H9 (cell line): ENCODE measurements at regions not wholly inside any gene's neighbourhood (a gene's known extent, or its start where the extent isn't known, plus 50 kb on each side); places are given as distances from the start of the nearest gene placed in this dataset.

Source experiments
- DNase-seq: peaks from one replicate; pipeline ENCODE4 v3.0.0-alpha.2; 2017
- H2AFZ ChIP-seq: one replicate; pipeline ENCODE4 v1.6.1; 2013; ENCODE audit warnings: mild to moderate bottlenecking, low read length, control low read depth, moderate library complexity
- H2AK5ac ChIP-seq: 2 replicates; pipeline ENCODE4 v1.6.1; 2013; ENCODE audit warnings: low read length, control low read depth, mixed read lengths; ENCODE audit not compliant: insufficient read length
- H2BK120ac ChIP-seq: one replicate; pipeline ENCODE4 v1.6.1; 2013; ENCODE audit warnings: low read depth, mild to moderate bottlenecking, low read length, control low read depth, inconsistent platforms; ENCODE audit not compliant: poor library complexity, severe bottlenecking
- H2BK12ac ChIP-seq: 2 replicates; pipeline ENCODE4 v1.6.1; 2013; ENCODE audit warnings: low read length, control low read depth, mixed read lengths, low read depth; ENCODE audit not compliant: insufficient read length
- H2BK15ac ChIP-seq: 2 replicates; pipeline ENCODE4 v1.6.1; 2013; ENCODE audit warnings: low read depth, low read length, control low read depth
- H2BK20ac ChIP-seq: one replicate; pipeline ENCODE4 v1.6.1; 2013; ENCODE audit warnings: low read depth, mild to moderate bottlenecking, low read length, control low read depth, inconsistent platforms; ENCODE audit not compliant: poor library complexity, severe bottlenecking
- H2BK5ac ChIP-seq: 2 replicates; pipeline ENCODE4 v1.6.1; 2013; ENCODE audit warnings: low read length, control low read depth, mixed read lengths; ENCODE audit not compliant: insufficient read length
- H3K14ac ChIP-seq: 2 replicates; pipeline ENCODE4 v1.6.1; 2013; ENCODE audit warnings: low read length, control low read depth; ENCODE audit not compliant: insufficient read depth
- H3K18ac ChIP-seq: 2 replicates; pipeline ENCODE4 v1.6.1; 2013; ENCODE audit warnings: low read depth, mild to moderate bottlenecking, mixed read lengths, low read length, control low read depth; ENCODE audit not compliant: insufficient read length
- H3K23ac ChIP-seq: 2 replicates; pipeline ENCODE4 v1.6.1; 2013; ENCODE audit warnings: low read length, control low read depth, mixed read lengths, low read depth; ENCODE audit not compliant: insufficient read length
- H3K23me2 ChIP-seq: 2 replicates; pipeline ENCODE4 v1.6.1; 2013; ENCODE audit warnings: low read depth, mild to moderate bottlenecking, mixed read lengths, low read length, control low read depth; ENCODE audit not compliant: insufficient read length, poor library complexity, severe bottlenecking
- H3K27ac ChIP-seq: 2 replicates; pipeline ENCODE4 v1.5.1; 2013; ENCODE audit warnings: low read length, control low read depth, mixed read lengths, low read depth; ENCODE audit not compliant: insufficient read length
- H3K27me3 ChIP-seq: 2 replicates; pipeline ENCODE4 v1.6.1; 2013; ENCODE audit warnings: low read length, control low read depth, inconsistent platforms; ENCODE audit not compliant: insufficient read depth
- H3K4ac ChIP-seq: 2 replicates; pipeline ENCODE4 v1.6.1; 2013; ENCODE audit warnings: low read depth, mild to moderate bottlenecking, control low read depth, inconsistent platforms, low read length, moderate library complexity
- H3K4me1 ChIP-seq: 2 replicates; pipeline ENCODE4 v1.6.1; 2013; ENCODE audit warnings: low read length, control low read depth, inconsistent platforms; ENCODE audit not compliant: insufficient read depth
- H3K4me2 ChIP-seq: 2 replicates; pipeline ENCODE4 v1.6.1; 2013; ENCODE audit warnings: low read length, control low read depth, mixed read lengths; ENCODE audit not compliant: insufficient read length, insufficient read depth
- H3K56ac ChIP-seq: 2 replicates; pipeline ENCODE4 v1.6.1; 2013; ENCODE audit warnings: low read depth, mild to moderate bottlenecking, mixed read lengths, low read length, control low read depth; ENCODE audit not compliant: insufficient read length
- H3K79me1 ChIP-seq: 2 replicates; pipeline ENCODE4 v1.6.1; 2013; ENCODE audit warnings: low read depth, mild to moderate bottlenecking, moderate library complexity, low read length, control low read depth, inconsistent platforms; ENCODE audit not compliant: insufficient read depth, poor library complexity, severe bottlenecking
- H3K79me2 ChIP-seq: 2 replicates; pipeline ENCODE4 v1.6.1; 2013; ENCODE audit warnings: low read length, control low read depth, inconsistent platforms; ENCODE audit not compliant: insufficient read depth
- H3K9ac ChIP-seq: 2 replicates; pipeline ENCODE4 v1.6.1; 2013; ENCODE audit warnings: low read length, control low read depth, mixed read lengths; ENCODE audit not compliant: insufficient read length; ENCODE audit errors: extremely low read depth
- H3K9me3 ChIP-seq: one replicate; pipeline ENCODE4 v1.6.1; 2013; ENCODE audit warnings: low read depth, low read length, inconsistent platforms; ENCODE audit not compliant: control insufficient read depth
- H3T11ph ChIP-seq: one replicate; pipeline ENCODE4 v1.6.1; 2013; ENCODE audit warnings: mild to moderate bottlenecking, low read length, control low read depth, inconsistent platforms
- H4K20me1 ChIP-seq: one replicate; pipeline ENCODE4 v1.6.1; 2013; ENCODE audit not compliant: control insufficient read depth, insufficient read length, insufficient read depth
- H4K5ac ChIP-seq: 2 replicates; pipeline ENCODE4 v1.6.1; 2013; ENCODE audit warnings: low read depth, mild to moderate bottlenecking, mixed read lengths, low read length, control low read depth; ENCODE audit not compliant: insufficient read length
- H4K8ac ChIP-seq: replicated peaks from 2 replicates; pipeline ENCODE4 v1.6.1; 2013; ENCODE audit warnings: low read length, control low read depth, mixed read lengths, low read depth; ENCODE audit not compliant: insufficient read length
- H4K91ac ChIP-seq: 2 replicates; pipeline ENCODE4 v1.6.1; 2013; ENCODE audit warnings: low read depth, mild to moderate bottlenecking, moderate library complexity, mixed read lengths, low read length, control low read depth; ENCODE audit not compliant: insufficient read length
- H3K27ac Mint-ChIP-seq, 3 experiments: 2 replicates in 2 of 3; 3 replicates in 1 of 3; pipeline ENCODE4 v1.8.0; 2020 to 2021; ENCODE audit warnings: mixed read lengths in 3 of 3, mild to moderate bottlenecking in 1 of 3, moderate library complexity in 1 of 3
- H3K27me3 Mint-ChIP-seq: 2 replicates; pipeline ENCODE4 v1.8.0; 2021; ENCODE audit warnings: low read depth, mild to moderate bottlenecking, moderate library complexity, mixed read lengths
- H3K36me3 Mint-ChIP-seq, 3 experiments: 2 replicates in 2 of 3; 3 replicates in 1 of 3; pipeline ENCODE4 v1.8.0; 2020 to 2021; ENCODE audit warnings: low read depth in 3 of 3, mixed read lengths in 3 of 3; ENCODE audit not compliant: insufficient read depth in 1 of 3
- H3K4me1 Mint-ChIP-seq, 2 experiments: 2 replicates each; pipeline ENCODE4 v1.8.0; 2020; ENCODE audit warnings: mixed read lengths in 2 of 2
- H3K4me3 Mint-ChIP-seq, 2 experiments: 2 replicates in 1 of 2; 3 replicates in 1 of 2; pipeline ENCODE4 v1.8.0; 2020 to 2021; ENCODE audit warnings: mild to moderate bottlenecking in 2 of 2, mixed read lengths in 2 of 2, moderate library complexity in 1 of 2
- H3K9me3 Mint-ChIP-seq, 2 experiments: 2 replicates in 1 of 2; 3 replicates in 1 of 2; pipeline ENCODE4 v1.8.0; 2020; ENCODE audit warnings: mild to moderate bottlenecking in 2 of 2, mixed read lengths in 2 of 2, moderate library complexity in 1 of 2
- CTCF ChIP-seq: fragments of 200-600 bp; sonication (generic); conservative IDR thresholded peaks from 3 replicates; pipeline ENCODE4 v1.8.0; 2021; ENCODE audit warnings: antibody characterized with exemption, mild to moderate bottlenecking
- WGBS: extraction: QIAGEN DNeasy Blood & Tissue Kit; methylation state at CpG from one replicate; pipeline ENCODE4 v1.1.7; 2013; ENCODE audit warnings: missing lambda C conversion rate, low lambda C conversion rate, mixed read lengths; ENCODE audit not compliant: insufficient read length; ENCODE audit errors: extremely low coverage; 5-methylcytosine and 5-hydroxymethylcytosine counted together

- H2BK12ac ChIP-seq = no peak overlapping the region
- no peak overlapping the region for H3K56ac ChIP-seq
- no peak overlapping the region for H2BK5ac ChIP-seq
- H3K4ac ChIP-seq = no peak overlapping the region
- DNase-seq = no peak
- H3K79me2 ChIP-seq = no peaks in the 10 kb centered on the region
- H3K9ac ChIP-seq = no peak overlapping the region
- H2BK20ac ChIP-seq = no peak overlapping the region
- H3K4me2 ChIP-seq = no peak overlapping the region
- no peaks in the 10 kb centered on the region for H4K20me1 ChIP-seq
- H2BK15ac ChIP-seq = no peak overlapping the region
- H3K79me1 ChIP-seq = no peaks in the 10 kb centered on the region
- no peak overlapping the region for H3T11ph ChIP-seq
- no peak overlapping the region for H2AK5ac ChIP-seq
- no peaks in the 10 kb centered on the region for H3K27me3 ChIP-seq
- H4K8ac ChIP-seq = no peak overlapping the region
- no peaks in the 10 kb centered on the region for H3K23me2 ChIP-seq
- H3K27ac ChIP-seq = no peak overlapping the region
- no peaks in the 10 kb centered on the region for H3K4me1 ChIP-seq
- no peaks in the 10 kb centered on the region; a peak in 1 of 5 replicates for H3K9me3 Mint-ChIP-seq
- WGBS = no CpG with 5 or more reads among the region's 3 CpGs
- no peak overlapping the region for H2BK120ac ChIP-seq
- H3K4me3 Mint-ChIP-seq = no peak overlapping the region
- H3K27me3 Mint-ChIP-seq = peaks cover 6% of the 10 kb centered on the region
- no peak overlapping the region for H4K91ac ChIP-seq
- no peaks in the 10 kb centered on the region for H3K4me1 Mint-ChIP-seq
- no peak overlapping the region for H2AFZ ChIP-seq
- H3K36me3 Mint-ChIP-seq = no peaks in the 10 kb centered on the region
- H3K14ac ChIP-seq = no peak overlapping the region
- no peak overlapping the region for H3K18ac ChIP-seq
- H3K9me3 ChIP-seq = no peaks in the 10 kb centered on the region
- no peak overlapping the region for H4K5ac ChIP-seq
- H3K27ac Mint-ChIP-seq = no peak overlapping the region
- H3K23ac ChIP-seq = no peak overlapping the region
- TF ChIP-seq CTCF = no peak
These were observed 65.2 kb upstream of the CTAGE1 start for GRCh38 chr18:22482948-22483347.
